Kidney epithelial cell (primary cell): ENCODE measurements at regions not wholly inside any gene's neighbourhood (a gene's known extent, or its start where the extent isn't known, plus 50 kb on each side); places are given as distances from the start of the nearest gene placed in this dataset.
A peak's percentile ranks its signal among the peaks of the same experiment; 100 is the strongest.
"Not testable (repeated sequence)": the region's sequence is repeated elsewhere in the genome, so short reads cannot be mapped to it uniquely, and the experiment has no call there.

Source experiments
- DNase-seq: peaks from one replicate; pipeline ENCODE4 v3.0.0-alpha.2; 2010; ENCODE audit warnings: low read depth
- H3K27me3 ChIP-seq: 2 replicates; pipeline ENCODE4 v1.6.0; 2011; ENCODE audit warnings: low read length; ENCODE audit not compliant: control insufficient read depth, insufficient read depth
- H3K36me3 ChIP-seq: 2 replicates; pipeline ENCODE4 v1.5.1; 2011; ENCODE audit warnings: low read length; ENCODE audit not compliant: control insufficient read depth, insufficient read depth
- H3K4me3 ChIP-seq: 2 replicates; pipeline ENCODE4 v1.5.1; 2011; ENCODE audit warnings: low read depth, mild to moderate bottlenecking, control low read depth, low read length
- TF ChIP-seq, protein P1 (sequence below): IDR thresholded peaks from 2 replicates; pipeline ENCODE4 v1.5.1; 2011; ENCODE audit warnings: mild to moderate bottlenecking, moderate library complexity, low read length, control low read depth, inconsistent platforms; ENCODE audit not compliant: insufficient read depth, poor library complexity, severe bottlenecking

DNA sequence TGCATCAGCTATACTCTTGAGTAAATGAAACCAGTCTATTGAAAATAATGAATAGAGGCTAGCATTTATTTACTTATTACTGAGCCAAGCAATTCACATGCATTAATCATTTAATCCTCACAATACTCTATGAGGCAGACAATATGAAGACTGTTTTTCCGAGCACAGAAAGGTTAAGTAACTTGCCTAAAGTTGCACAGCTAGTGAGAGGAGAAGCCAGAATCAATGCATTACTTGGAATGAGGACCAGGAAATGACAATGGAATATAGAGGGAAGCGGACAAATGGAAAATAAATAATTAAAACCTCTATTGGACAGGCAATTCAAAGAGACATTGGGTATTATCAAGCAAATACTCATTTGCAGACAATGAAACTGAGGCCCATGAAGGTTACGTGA, 207.6 kb upstream of the PRKCQ start:
- H3K4me3 ChIP-seq: no peak overlapping the region
- no peaks in the 10 kb centered on the region for H3K27me3 ChIP-seq
- no peaks in the 10 kb centered on the region for H3K36me3 ChIP-seq
- TF ChIP-seq, protein P1, sequence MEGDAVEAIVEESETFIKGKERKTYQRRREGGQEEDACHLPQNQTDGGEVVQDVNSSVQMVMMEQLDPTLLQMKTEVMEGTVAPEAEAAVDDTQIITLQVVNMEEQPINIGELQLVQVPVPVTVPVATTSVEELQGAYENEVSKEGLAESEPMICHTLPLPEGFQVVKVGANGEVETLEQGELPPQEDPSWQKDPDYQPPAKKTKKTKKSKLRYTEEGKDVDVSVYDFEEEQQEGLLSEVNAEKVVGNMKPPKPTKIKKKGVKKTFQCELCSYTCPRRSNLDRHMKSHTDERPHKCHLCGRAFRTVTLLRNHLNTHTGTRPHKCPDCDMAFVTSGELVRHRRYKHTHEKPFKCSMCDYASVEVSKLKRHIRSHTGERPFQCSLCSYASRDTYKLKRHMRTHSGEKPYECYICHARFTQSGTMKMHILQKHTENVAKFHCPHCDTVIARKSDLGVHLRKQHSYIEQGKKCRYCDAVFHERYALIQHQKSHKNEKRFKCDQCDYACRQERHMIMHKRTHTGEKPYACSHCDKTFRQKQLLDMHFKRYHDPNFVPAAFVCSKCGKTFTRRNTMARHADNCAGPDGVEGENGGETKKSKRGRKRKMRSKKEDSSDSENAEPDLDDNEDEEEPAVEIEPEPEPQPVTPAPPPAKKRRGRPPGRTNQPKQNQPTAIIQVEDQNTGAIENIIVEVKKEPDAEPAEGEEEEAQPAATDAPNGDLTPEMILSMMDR: no peak
- no peak for DNase-seq

DNA sequence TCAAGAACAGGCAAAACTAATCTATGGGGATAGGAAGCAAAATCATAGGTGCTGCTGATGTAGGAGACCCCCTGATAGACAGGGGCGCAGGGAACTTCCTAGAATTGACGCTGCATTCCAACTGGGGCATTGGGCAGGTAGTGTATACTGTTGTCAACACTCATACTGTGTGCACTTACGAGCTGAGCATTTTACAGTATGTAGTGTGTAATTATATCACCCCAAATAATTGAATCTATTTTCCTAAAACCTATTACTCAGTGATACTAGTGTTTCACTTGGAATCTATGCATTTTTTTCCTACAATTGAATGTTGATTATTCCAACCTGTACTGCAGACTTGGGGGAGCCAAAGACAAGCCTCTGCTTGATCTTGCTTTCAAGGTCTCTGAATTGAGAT, 207.0 kb upstream of the PRKCQ start:
- DNase-seq: no peak
- Histone ChIP-seq H3K27me3 (no peaks in the 10 kb centered on the region), H3K36me3 (no peaks in the 10 kb centered on the region), H3K4me3 (no peak overlapping the region)
- TF ChIP-seq, protein P1: no peak

DNA sequence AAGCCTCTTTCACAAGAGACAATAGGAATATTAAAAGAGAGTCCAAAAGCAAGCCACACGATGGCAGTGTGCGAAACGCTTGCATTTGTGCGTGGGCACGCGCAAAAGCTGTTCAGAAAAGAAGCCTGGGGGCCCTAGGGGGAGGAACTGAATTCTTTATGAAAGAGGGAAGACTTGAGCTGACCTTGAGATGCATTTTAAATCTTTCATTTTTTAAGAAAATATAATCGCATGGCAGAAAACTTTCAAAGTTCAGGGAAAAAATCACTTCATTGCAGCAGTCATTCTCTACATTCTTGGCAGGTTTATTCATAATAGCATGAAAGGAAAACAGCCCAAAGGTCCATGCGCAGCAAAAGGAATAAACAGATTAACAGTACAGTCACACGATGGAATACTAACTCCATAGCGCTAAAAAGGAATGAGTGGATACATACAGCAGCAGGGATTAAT, 206.5 kb upstream of the PRKCQ start:
- H3K36me3 ChIP-seq: no peaks in the 10 kb centered on the region
- TF ChIP-seq, protein P1: peak; percentile 59
- H3K4me3 ChIP-seq: no peak overlapping the region
- H3K27me3 ChIP-seq: no peaks in the 10 kb centered on the region
- no peak for DNase-seq

DNA sequence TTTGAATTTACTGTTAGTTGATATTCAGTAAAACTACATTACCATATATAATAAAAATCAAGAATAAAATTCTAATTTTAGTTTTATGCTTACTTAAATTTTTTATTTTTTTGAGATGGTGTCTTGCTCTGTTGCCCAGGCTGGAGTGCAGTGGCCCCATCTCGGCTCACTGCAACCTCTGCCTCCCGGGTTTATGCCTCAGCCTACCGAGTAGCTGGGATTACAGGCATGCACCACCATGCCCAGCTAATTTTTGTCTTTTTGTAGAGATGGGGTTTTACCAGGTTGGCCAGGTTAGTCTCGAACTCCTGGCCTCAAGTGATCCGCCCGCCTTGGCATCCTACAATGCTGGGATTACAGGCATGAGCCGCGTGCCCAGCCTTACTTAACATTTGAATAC, 204.4 kb upstream of the PRKCQ start:
- not testable (repeated sequence) for H3K27me3 ChIP-seq, DNase-seq, H3K4me3 ChIP-seq, H3K36me3 ChIP-seq

DNA sequence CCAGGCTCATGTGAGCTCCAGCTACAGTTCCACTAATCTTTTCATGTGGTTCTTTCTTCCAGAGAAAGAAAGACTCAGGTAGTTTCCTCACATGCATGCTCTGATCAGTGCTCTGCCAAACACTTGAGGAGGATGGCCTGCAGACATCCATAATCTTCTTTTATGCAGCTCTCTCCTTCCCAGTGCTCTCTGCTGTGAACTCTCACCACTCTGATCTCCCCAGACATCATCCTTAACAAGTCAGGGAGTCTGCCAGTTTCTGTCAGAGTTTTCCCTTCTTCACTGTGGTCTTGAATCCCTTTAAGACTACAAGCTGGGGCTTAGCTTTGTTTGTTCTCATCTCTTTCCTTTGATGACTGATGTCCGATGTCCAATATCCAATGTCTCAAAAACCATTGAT, 203.4 kb upstream of the PRKCQ start:
- Histone ChIP-seq H3K27me3 (no peaks in the 10 kb centered on the region), H3K4me3 (no peak overlapping the region), H3K36me3 (no peaks in the 10 kb centered on the region)
- TF ChIP-seq, protein P1: no peak
- DNase-seq: no peak

DNA sequence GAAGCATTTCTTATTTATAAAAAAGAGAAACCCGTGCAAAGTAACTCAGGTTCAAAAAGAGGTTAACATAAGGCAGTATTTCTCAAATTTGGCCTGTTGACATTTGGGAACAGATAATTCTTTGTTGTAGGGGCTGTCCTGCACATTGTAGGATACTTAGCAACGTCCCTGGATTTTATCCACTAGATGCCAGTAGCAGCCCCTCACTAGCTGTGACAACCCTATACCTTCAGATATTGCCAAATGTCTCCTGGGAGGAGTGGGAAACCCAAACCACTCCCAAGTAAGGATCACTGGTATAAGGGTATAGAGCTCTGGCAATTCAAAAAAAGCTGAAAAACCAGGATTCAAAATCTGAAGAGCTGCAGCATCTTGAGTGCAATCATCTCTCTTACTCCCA, 202.3 kb upstream of the PRKCQ start:
- TF ChIP-seq, protein P1: no peak
- no peak for DNase-seq
- Histone ChIP-seq H3K4me3 (no peak overlapping the region), H3K27me3 (no peaks in the 10 kb centered on the region), H3K36me3 (no peaks in the 10 kb centered on the region)
